ENCODE measurements at regions not wholly inside any gene's neighbourhood (a gene's known extent, or its start where the extent isn't known, plus 50 kb on each side); places are given as distances from the start of the nearest gene placed in this dataset.

DNA sequence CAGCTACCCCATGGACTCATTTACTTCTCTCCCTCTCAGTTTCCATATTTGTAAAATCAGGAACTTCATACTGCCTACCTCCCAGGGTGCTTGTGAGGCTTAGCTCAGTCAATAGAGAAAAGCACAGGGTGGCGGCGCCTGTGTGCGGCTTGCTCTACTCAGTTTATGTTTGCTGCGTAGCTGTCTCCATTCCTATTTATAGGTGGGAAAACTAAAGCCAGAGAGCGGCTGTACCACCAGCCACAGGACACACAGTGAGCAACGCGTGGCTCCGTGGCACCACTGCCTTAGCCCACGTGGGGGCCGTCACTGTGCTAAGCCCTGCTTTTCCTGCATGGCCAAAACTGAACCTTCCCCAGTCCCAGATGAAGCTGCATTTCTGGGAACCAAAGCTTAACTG lies 292.4 kb downstream of the TEX29 start:
- H3K36me3 ChIP-seq (ENCODE audit: insufficient read depth, low read length), result no peaks in the 10 kb centered on the region
- CTCF ChIA-PET (ENCODE audit: partially characterized antibody), result no interaction called here
- no peaks in the 10 kb centered on the region for H3K36me3 Mint-ChIP-seq
- H3K4me1 ChIP-seq (ENCODE audit: insufficient read depth, low read length), result no peaks in the 10 kb centered on the region
- H3K27ac Mint-ChIP-seq, result no peak overlapping the region
- H3K4me1 Mint-ChIP-seq, result no peaks in the 10 kb centered on the region
- intact Hi-C loops (cut with micrococcal nuclease), result no loop called here
- H3K9me3 ChIP-seq (ENCODE audit: control insufficient read depth in 1 of 2, low read length in 2 of 2), result no peaks in the 10 kb centered on the region
- no peak overlapping the region for H3K27ac ChIP-seq (ENCODE audit: low read depth, low read length)
- DNase-seq, result no peak
- peaks cover 2 to 5% of the 10 kb centered on the region in 2 donors for H3K27me3 Mint-ChIP-seq
- H3K9me3 Mint-ChIP-seq, result no peaks in the 10 kb centered on the region
- no peak overlapping the region for H3K4me3 ChIP-seq (ENCODE audit: low read length in 2 of 2)
- no peak overlapping the region for H3K4me3 Mint-ChIP-seq
- POLR2A ChIA-PET (ENCODE audit: partially characterized antibody), result no interaction called here
- no peaks in the 10 kb centered on the region for H3K27me3 ChIP-seq (ENCODE audit: insufficient read depth, low read length)

DNA sequence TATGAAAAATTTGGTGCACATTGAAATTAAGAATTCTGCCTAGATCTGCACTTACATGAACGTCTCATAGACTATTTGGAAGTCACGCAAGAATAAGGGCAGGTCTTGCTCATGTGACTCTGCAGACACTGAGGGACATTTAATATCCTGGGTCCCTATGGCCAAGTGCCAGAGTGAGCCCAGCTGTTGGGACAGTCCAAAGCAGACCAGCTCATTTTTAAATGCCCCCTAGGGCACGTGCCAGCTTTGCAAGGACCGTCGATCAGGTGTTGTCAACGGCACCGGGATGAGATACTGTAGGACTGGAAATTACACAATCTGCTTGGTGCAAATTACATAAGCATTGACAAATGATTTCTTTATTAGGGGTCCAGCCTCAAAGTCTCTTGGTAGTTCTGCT lies 293.6 kb downstream of the TEX29 start:
- ChIA-PET POLR2A (ENCODE audit: partially characterized antibody) (no interaction called here), CTCF (ENCODE audit: partially characterized antibody) (no interaction called here)
- intact Hi-C loops (cut with micrococcal nuclease), result no loop called here
- no peak for DNase-seq
- Mint-ChIP-seq H3K27me3 (peaks cover 3 to 5% of the 10 kb centered on the region in 2 donors), H3K9me3 (no peaks in the 10 kb centered on the region), H3K36me3 (no peaks in the 10 kb centered on the region), H3K27ac (no peak overlapping the region), H3K4me1 (no peaks in the 10 kb centered on the region), H3K4me3 (no peak overlapping the region)
- no peaks in the 10 kb centered on the region for H3K4me1 ChIP-seq (ENCODE audit: insufficient read depth, low read length)
- H3K36me3 ChIP-seq (ENCODE audit: insufficient read depth, low read length), result no peaks in the 10 kb centered on the region
- H3K9me3 ChIP-seq (ENCODE audit: control insufficient read depth in 1 of 2, low read length in 2 of 2), result no peaks in the 10 kb centered on the region
- H3K4me3 ChIP-seq (ENCODE audit: low read length in 2 of 2), result no peak overlapping the region
- no peaks in the 10 kb centered on the region for H3K27me3 ChIP-seq (ENCODE audit: insufficient read depth, low read length)
- no peak overlapping the region for H3K27ac ChIP-seq (ENCODE audit: low read depth, low read length)

- H3K9me3 ChIP-seq (ENCODE audit: control insufficient read depth in 1 of 2, low read length in 2 of 2), result no peaks in the 10 kb centered on the region
- no peaks in the 10 kb centered on the region for H3K4me1 ChIP-seq (ENCODE audit: insufficient read depth, low read length)
- no peaks in the 10 kb centered on the region for H3K27me3 ChIP-seq (ENCODE audit: insufficient read depth, low read length)
- peaks cover 3 to 5% of the 10 kb centered on the region in 2 donors for H3K27me3 Mint-ChIP-seq
- DNase-seq, result no peak
- intact Hi-C loops (cut with micrococcal nuclease), result no loop called here
- POLR2A ChIA-PET (ENCODE audit: partially characterized antibody), result no interaction called here
- no peaks in the 10 kb centered on the region for H3K9me3 Mint-ChIP-seq
- no peak overlapping the region for H3K27ac Mint-ChIP-seq
- H3K36me3 ChIP-seq (ENCODE audit: insufficient read depth, low read length), result no peaks in the 10 kb centered on the region
- no peak overlapping the region for H3K27ac ChIP-seq (ENCODE audit: low read depth, low read length)
- no peak overlapping the region for H3K4me3 ChIP-seq (ENCODE audit: low read length in 2 of 2)
- H3K4me3 Mint-ChIP-seq, result no peak overlapping the region
- H3K36me3 Mint-ChIP-seq, result no peaks in the 10 kb centered on the region
- CTCF ChIA-PET (ENCODE audit: partially characterized antibody), result no interaction called here
- no peaks in the 10 kb centered on the region for H3K4me1 Mint-ChIP-seq
Observed at GRCh38 chr13:111614613-111615012, 294.2 kb downstream of the TEX29 start.

- Histone ChIP-seq H3K4me1 (ENCODE audit: insufficient read depth, low read length) (no peaks in the 10 kb centered on the region), H3K27me3 (ENCODE audit: insufficient read depth, low read length) (no peaks in the 10 kb centered on the region), H3K36me3 (ENCODE audit: insufficient read depth, low read length) (no peaks in the 10 kb centered on the region), H3K9me3 (ENCODE audit: control insufficient read depth in 1 of 2, low read length in 2 of 2) (no peaks in the 10 kb centered on the region), H3K27ac (ENCODE audit: low read depth, low read length) (no peak overlapping the region), H3K4me3 (ENCODE audit: low read length in 2 of 2) (no peak overlapping the region)
- H3K27me3 Mint-ChIP-seq, result peaks cover 2 to 4% of the 10 kb centered on the region in 2 donors
- no peaks in the 10 kb centered on the region for H3K36me3 Mint-ChIP-seq
- ChIA-PET POLR2A (ENCODE audit: partially characterized antibody) (no interaction called here), CTCF (ENCODE audit: partially characterized antibody) (no interaction called here)
- DNase-seq, result no peak
- no peaks in the 10 kb centered on the region for H3K4me1 Mint-ChIP-seq
- no peak overlapping the region for H3K4me3 Mint-ChIP-seq
- H3K27ac Mint-ChIP-seq, result no peak overlapping the region
- H3K9me3 Mint-ChIP-seq, result no peaks in the 10 kb centered on the region
- intact Hi-C loops (cut with micrococcal nuclease), result no loop called here
Observed at GRCh38 chr13:111616203-111616602, 295.8 kb downstream of the TEX29 start.

DNA sequence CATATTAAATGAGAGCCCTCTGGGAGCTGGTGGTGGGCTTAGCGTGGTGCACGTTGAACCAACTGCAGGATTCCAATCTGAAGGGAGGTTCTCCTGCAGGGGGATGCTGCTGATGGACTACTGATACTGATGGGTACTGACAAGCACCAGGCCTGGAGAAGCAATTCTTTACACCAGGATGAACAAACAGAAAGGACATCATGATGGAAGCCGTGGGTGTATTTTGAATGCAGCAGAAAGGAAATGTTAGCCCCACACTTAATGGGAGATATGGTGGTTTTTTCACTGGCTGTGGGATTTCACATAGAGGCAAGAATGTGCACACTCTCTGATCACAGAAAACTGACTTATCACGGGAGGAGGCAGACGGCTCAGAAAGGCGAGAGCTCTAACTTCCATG lies 299.7 kb downstream of the TEX29 start:
- Histone ChIP-seq H3K27me3 (ENCODE audit: insufficient read depth, low read length) (no peaks in the 10 kb centered on the region), H3K4me1 (ENCODE audit: insufficient read depth, low read length) (no peaks in the 10 kb centered on the region), H3K36me3 (ENCODE audit: insufficient read depth, low read length) (no peaks in the 10 kb centered on the region), H3K4me3 (ENCODE audit: low read length in 2 of 2) (no peak overlapping the region), H3K9me3 (ENCODE audit: control insufficient read depth in 1 of 2, low read length in 2 of 2) (no peaks in the 10 kb centered on the region), H3K27ac (ENCODE audit: low read depth, low read length) (no peak overlapping the region)
- Mint-ChIP-seq H3K27me3 (peaks cover 2% of the 10 kb centered on the region in 2 donors), H3K36me3 (no peaks in the 10 kb centered on the region), H3K9me3 (no peaks in the 10 kb centered on the region), H3K4me3 (no peak overlapping the region), H3K4me1 (no peaks in the 10 kb centered on the region), H3K27ac (no peak overlapping the region)
- CTCF ChIA-PET (ENCODE audit: partially characterized antibody), result no interaction called here
- POLR2A ChIA-PET (ENCODE audit: partially characterized antibody), result no interaction called here
- DNase-seq, result no peak
- intact Hi-C loops (cut with micrococcal nuclease), result no loop called here

- DNase-seq, result no peak
Observed at GRCh38 chr13:111620586-111620985, 300.1 kb downstream of the TEX29 start.

GRCh38 chr13:111621164-111621563 lies 300.7 kb downstream of the TEX29 start:
- Mint-ChIP-seq H3K27ac (no peak overlapping the region), H3K27me3 (peaks cover 2% of the 10 kb centered on the region in 2 donors), H3K4me3 (no peak overlapping the region), H3K36me3 (no peaks in the 10 kb centered on the region), H3K4me1 (no peaks in the 10 kb centered on the region), H3K9me3 (no peaks in the 10 kb centered on the region)
- no peak overlapping the region for H3K27ac ChIP-seq (ENCODE audit: low read depth, low read length)
- no peaks in the 10 kb centered on the region for H3K36me3 ChIP-seq (ENCODE audit: insufficient read depth, low read length)
- H3K9me3 ChIP-seq (ENCODE audit: control insufficient read depth in 1 of 2, low read length in 2 of 2), result no peaks in the 10 kb centered on the region
- CTCF ChIA-PET (ENCODE audit: partially characterized antibody), result no interaction called here
- no peak for DNase-seq
- no peaks in the 10 kb centered on the region for H3K27me3 ChIP-seq (ENCODE audit: insufficient read depth, low read length)
- H3K4me3 ChIP-seq (ENCODE audit: low read length in 2 of 2), result no peak overlapping the region
- POLR2A ChIA-PET (ENCODE audit: partially characterized antibody), result no interaction called here
- H3K4me1 ChIP-seq (ENCODE audit: insufficient read depth, low read length), result no peaks in the 10 kb centered on the region
- intact Hi-C loops (cut with micrococcal nuclease), result no loop called here

More at GRCh38 chr13:111620586-111620985, 300.1 kb downstream of the TEX29 start:
- Mint-ChIP-seq H3K36me3 (no peaks in the 10 kb centered on the region), H3K9me3 (no peaks in the 10 kb centered on the region), H3K27ac (no peak overlapping the region), H3K27me3 (peaks cover 2% of the 10 kb centered on the region in 2 donors), H3K4me3 (no peak overlapping the region), H3K4me1 (no peaks in the 10 kb centered on the region)
- intact Hi-C loops (cut with micrococcal nuclease), result no loop called here
- ChIA-PET CTCF (ENCODE audit: partially characterized antibody) (no interaction called here), POLR2A (ENCODE audit: partially characterized antibody) (no interaction called here)
- Histone ChIP-seq H3K27me3 (ENCODE audit: insufficient read depth, low read length) (no peaks in the 10 kb centered on the region), H3K36me3 (ENCODE audit: insufficient read depth, low read length) (no peaks in the 10 kb centered on the region), H3K4me1 (ENCODE audit: insufficient read depth, low read length) (no peaks in the 10 kb centered on the region), H3K27ac (ENCODE audit: low read depth, low read length) (no peak overlapping the region), H3K9me3 (ENCODE audit: control insufficient read depth in 1 of 2, low read length in 2 of 2) (no peaks in the 10 kb centered on the region), H3K4me3 (ENCODE audit: low read length in 2 of 2) (no peak overlapping the region)

GRCh38 chr13:111622051-111622531 lies 301.6 kb downstream of the TEX29 start:
- Mint-ChIP-seq H3K4me3 (no peak overlapping the region), H3K4me1 (no peaks in the 10 kb centered on the region), H3K36me3 (no peaks in the 10 kb centered on the region), H3K9me3 (no peaks in the 10 kb centered on the region), H3K27ac (no peak overlapping the region), H3K27me3 (peaks cover 2% of the 10 kb centered on the region in 2 donors)
- Histone ChIP-seq H3K4me3 (ENCODE audit: low read length in 2 of 2) (no peak overlapping the region), H3K9me3 (ENCODE audit: control insufficient read depth in 1 of 2, low read length in 2 of 2) (no peaks in the 10 kb centered on the region), H3K27ac (ENCODE audit: low read depth, low read length) (no peak overlapping the region), H3K36me3 (ENCODE audit: insufficient read depth, low read length) (no peaks in the 10 kb centered on the region), H3K27me3 (ENCODE audit: insufficient read depth, low read length) (no peaks in the 10 kb centered on the region), H3K4me1 (ENCODE audit: insufficient read depth, low read length) (no peaks in the 10 kb centered on the region)
- no peak for DNase-seq
- intact Hi-C loops (cut with micrococcal nuclease), result no loop called here
- ChIA-PET CTCF (ENCODE audit: partially characterized antibody) (no interaction called here), POLR2A (ENCODE audit: partially characterized antibody) (no interaction called here)
